ENCODE measurements at regions not wholly inside any gene's neighbourhood (a gene's known extent, or its start where the extent isn't known, plus 50 kb on each side); places are given as distances from the start of the nearest gene placed in this dataset.
"Not testable (repeated sequence)": the region's sequence is repeated elsewhere in the genome, so short reads cannot be mapped to it uniquely, and the experiment has no call there.

DNA sequence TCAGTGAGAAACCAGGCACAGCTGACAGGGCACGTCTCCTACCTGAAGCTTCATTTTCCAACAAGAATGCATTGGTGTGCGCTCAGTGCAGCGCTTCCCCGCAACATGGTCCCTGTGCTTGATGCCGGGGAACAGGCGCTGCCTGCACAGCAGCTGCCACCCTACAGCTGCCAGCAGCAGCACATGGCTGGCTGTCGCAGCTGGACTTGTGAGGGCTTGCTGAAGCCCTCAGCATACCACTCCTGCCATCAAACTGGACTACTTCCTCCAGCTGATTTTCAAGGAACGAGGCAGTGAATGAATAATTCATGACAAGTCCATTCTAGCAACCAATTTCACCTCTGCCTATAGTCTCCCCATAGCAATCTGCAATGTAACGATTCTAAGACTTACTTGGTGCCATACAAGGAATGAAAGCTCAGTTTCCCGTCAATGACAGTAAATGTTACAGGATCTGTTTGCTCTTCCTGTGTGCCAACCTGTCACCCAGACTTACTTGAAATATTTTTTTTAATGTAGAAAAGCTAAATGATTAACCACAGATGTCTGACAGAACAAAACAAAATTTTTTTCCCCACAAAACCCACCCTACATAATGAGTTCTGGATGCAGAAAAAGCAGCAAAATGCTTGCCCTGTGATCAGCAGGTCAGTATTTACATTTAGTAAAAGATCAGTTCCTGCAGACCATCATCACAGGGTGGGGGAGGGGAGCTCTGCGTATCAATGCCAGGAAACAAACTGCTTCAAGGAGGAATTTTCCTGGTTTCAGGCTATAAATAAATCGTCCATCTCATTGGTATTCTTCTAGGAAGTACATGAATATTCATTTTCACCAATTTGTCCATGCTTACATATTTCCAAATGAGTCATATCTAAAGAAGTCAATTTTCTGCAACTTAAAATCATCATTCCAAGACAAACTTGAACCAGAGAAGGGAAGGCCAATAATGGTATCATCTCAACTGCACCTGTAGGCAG is 140.6 kb downstream of the ALOX5 start:
- no peak for DNase-seq

- no peak for DNase-seq
Observed at GRCh38 chr10:45513551-45513950, 139.5 kb downstream of the ALOX5 start.

- DNase-seq: not testable (repeated sequence)
Observed at GRCh38 chr10:45511926-45512325, 137.9 kb downstream of the ALOX5 start.

GRCh38 chr10:45509491-45509890 is 135.5 kb downstream of the ALOX5 start:
- DNase-seq: no peak

DNA sequence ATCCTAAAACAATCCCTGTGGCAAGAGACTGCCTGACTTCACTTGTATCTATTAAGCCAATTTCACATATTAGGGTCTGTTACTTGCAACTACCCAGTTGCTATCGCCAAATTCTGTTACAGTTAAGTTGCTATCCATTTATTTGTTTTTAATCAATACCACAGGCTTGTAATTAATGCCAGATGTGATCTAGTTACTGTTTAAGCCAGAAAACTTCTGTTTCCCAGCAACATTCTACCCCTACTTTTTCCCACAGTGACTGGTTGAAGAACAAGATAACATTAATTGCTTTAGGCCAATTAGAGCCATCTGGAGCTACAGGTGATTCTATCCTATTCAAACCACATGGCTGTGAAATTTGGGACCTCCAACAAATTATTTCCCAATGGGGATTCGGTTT is 131.3 kb downstream of the ALOX5 start:
- DNase-seq: peak; percentile 13

GRCh38 chr10:45502458-45502857 is 128.4 kb downstream of the ALOX5 start:
- no peak for DNase-seq

DNA sequence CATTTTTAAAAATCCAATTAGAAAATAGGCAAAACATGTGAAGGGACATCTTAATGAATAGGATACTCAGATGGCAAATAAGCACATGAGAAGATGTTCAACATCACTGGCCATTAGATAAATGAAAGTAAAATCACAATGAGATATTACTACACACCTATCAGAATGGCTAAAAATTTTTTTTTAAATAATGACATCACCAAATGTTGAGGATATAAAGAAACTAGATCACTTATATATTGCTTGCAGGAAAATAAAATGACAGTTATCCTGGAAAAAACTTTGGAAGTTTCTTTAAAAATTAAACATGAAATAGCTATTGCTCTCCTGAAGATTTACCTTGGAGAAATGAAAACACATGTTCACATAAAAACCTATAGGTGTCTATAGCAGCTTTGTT is 127.8 kb downstream of the ALOX5 start:
- DNase-seq: no peak

DNA sequence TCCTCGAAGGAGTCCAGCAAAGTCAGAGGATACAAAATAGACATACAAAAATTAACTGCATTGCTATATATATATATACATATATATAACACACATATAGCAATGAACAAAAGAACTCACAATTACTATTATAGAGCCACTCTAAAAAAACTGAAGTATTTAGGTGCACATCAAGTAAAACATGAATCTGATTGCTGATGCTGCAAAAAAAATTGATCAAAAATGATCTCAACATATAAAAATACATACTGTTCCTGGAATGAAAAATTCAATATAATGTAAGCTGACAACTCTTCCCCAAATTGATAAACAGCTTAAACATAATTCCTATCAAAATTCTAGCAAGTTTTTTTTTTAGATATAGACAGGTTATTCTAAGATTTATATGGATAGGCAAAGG is 126.8 kb downstream of the ALOX5 start:
- no peak for DNase-seq

DNA sequence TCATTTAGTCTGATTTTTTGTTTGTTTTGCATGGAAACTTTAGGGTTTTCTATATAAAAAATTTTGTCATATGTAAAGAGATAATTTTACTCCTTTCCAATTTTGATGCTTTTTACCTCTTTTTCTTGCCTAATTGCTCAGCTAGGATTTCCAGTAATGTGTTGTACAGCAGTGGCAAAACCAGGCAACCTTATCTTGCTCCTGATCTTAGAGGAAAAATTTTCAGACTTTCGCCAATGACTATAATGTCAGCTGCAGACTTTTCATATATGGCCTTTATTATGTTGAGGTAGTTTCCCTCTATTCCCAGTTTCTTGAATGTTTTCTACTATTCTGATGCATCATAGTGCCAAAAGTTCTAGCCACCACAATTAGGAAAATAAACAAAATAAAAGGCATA is 126.3 kb downstream of the ALOX5 start:
- DNase-seq: no peak

DNA sequence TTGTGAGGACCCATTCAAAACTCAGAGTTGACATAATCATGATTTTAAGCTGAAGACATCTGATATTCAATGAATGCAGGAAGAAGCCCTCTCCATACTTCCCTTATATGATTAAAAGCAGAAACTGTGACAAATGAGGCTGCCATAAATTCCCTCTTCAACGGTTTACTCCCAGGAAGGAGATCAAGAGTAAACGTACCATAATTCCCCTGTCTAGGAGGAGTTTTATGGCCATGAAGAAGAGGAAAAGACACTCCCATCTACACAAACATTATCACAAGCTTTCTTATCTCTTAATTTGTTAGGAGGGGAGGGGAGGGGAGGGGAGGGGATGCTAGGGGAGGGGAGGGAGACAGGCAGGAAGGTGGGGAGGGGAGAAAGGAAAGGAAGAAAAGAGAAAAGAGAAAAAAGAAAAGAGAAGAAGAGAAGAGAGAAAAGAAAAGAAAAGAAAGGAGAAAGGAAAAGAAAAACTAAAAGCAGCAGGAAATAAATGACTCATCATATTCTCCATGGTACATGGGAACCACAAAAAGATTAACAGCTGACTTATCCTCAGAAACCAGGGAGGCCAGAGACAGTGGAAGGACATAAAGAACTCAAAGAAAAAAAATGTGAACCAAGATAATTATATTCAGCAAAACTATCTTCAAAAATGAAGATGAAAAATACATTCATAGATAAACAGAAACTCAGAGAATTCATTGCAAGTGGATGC is 121.6 kb downstream of the ALOX5 start:
- no peak for DNase-seq

All from NCI-H748 treated with DMSO at 0.1 percent for 48 hours (cell line).